Stimulated activated CD4-positive, alpha-beta T cell treated with anti-CD3 and anti-CD28 coated beads, Interleukin-15, amount 100 ng/mL, for 48 hours (primary cell): ENCODE measurements at regions not wholly inside any gene's neighbourhood (a gene's known extent, or its start where the extent isn't known, plus 50 kb on each side); places are given as distances from the start of the nearest gene placed in this dataset.
"Not testable (repeated sequence)": the region's sequence is repeated elsewhere in the genome, so short reads cannot be mapped to it uniquely, and the experiment has no call there.

Source experiments
- DNase-seq, 2 donors: peaks; one replicate each; pipeline ENCODE4 v3.0.0-alpha.2; 2020; ENCODE audit warnings: low read depth in 2 of 2

DNA sequence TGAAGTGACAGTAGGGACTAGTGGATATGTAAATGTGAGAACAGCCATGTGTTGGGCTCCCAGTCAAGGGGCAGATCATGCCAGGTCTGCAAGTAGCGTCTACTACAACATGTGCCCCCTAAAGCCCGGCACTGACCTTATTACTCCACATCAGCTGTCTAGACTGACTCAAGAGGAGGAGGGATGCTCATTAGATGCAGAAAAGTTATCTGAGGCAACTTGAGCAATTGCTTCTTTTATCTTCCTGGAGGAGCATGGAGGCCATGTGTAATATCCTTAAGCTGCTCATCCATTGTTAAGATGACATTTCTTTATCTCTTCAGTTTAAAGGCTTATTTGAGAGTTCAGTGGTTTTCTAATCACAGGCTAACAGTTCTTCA lies 404.7 kb upstream of the FLRT2 start:
- no peak for DNase-seq

DNA sequence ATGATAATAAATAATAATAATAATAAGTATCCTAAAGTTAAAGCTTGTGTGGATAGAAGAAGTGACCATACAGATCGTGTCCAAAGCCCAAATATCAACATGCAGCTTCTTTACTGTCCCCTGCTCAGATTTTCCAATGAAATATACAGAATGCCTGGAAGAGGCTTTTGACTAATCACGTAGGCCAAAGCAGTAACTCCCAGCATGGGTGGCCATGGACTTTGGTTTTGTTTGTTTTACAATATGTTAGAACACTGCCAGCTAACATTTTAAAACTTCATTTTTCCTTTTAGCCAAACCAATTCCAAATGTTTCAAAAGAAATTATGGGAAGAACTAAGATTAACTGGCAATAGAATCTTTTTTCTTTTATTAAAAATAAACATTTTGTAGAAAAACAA lies 400.0 kb upstream of the FLRT2 start:
- no peak for DNase-seq

DNA sequence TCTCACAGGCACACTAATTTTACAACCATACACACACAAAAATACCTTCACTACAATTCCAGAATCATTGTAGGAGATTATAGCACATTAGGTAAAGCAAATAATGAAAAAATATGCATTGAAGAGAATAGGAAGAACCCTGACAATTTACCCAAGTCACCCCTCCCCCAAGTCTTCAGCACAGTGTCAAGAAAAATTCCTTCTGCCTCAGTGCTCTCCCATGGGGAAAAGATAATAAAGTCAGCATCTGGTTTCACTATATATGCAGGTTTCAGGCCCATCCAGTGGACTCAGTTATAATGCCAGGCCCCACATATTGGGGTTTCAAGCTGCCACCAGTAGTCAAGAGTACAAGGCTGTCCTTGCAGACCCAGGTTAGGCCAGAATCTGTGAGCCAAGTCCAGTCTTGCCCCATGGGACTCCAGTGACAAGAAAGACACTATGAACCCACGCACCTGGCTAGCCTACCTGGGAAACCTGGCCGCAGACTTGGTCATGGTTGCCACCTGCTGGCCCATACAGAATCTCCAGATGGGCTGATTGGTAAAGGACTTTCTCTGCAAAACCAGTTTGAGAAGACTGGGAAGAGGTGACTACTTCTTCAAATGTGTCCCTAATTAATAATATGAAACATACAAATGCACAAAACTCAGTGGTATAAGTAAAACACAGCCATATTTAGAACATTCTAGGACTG lies 398.6 kb upstream of the FLRT2 start:
- no peak for DNase-seq

DNA sequence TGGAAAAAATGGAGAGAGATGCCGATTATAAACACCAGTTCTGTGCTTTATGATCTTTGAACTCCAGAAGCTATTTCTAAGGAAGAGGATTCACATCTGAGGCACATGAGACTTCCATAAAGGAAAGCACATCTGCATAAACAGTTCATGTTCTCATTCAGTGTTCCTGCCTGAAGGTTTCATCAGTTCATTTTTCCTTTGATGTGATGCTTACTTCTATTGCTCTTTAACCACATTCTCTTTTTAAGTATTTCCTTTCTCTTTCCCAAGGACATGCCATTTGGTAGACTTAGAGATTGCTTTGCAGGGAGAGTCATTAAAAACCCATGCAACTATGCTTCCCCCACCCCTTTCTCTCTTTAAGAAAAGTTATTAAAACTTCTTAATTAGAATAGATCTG lies 387.0 kb upstream of the FLRT2 start:
- DNase-seq: no peak

GRCh38 chr14:85146779-85147178 lies 383.2 kb upstream of the FLRT2 start:
- no peak for DNase-seq

DNA sequence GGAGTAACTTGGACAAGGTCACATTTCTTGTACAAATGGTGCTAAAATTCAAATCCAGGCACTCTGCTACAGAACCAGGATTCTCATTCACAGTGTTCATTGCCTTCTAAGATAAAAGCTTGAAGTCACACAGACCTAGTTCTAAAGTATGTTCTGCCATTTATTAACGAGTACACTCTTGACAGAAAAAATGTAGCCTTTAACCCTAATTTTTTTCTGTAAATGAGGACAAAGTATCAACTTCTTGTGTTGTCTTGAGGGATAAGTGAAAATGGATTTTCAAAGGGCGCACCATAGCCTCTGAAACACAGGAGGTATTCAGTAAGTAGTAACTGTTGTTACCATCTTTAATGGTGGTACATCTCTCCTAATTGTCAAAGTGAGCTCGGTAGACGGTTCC lies 379.8 kb upstream of the FLRT2 start:
- no peak for DNase-seq

DNA sequence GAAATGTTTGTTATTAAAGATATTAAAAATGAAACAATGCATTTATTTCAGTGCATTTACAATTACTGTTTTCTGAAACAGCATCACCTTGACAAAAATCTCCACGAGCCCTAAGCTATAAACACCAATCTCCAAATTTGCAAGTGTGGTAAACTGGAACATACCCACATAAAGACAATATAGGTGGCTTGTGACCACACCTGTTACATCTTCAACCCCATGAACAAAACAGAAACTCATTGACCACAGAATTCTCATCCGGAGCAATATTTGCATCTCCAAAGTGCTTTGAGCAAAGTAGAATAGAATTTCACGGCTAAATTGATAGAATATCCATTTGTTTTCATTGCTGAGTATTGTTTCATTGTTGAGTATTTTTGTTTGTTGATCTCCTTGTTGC lies 375.2 kb upstream of the FLRT2 start:
- no peak for DNase-seq

- no peak for DNase-seq
Measured at GRCh38 chr14:85156319-85156718, 373.6 kb upstream of the FLRT2 start.

DNA sequence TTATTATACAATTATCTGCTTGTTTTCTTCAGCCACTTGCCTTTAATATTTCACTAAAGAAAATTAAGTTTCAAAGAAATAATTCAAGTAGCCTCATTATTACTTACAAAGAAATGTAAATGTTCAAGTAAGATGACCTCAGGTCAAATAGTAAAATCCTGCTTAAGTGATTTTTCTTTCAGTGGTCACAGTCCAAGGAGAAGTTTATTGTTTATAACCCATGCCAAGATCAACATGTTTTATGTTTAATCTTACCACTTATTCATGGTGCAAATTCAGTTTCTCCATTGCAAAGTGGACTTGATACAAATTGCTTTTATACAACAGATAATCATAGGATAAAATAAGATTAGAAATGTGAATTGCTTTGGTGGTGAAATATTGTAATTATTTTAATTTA lies 370.2 kb upstream of the FLRT2 start:
- no peak for DNase-seq

GRCh38 chr14:85165094-85165493 lies 364.9 kb upstream of the FLRT2 start:
- DNase-seq: no peak

DNA sequence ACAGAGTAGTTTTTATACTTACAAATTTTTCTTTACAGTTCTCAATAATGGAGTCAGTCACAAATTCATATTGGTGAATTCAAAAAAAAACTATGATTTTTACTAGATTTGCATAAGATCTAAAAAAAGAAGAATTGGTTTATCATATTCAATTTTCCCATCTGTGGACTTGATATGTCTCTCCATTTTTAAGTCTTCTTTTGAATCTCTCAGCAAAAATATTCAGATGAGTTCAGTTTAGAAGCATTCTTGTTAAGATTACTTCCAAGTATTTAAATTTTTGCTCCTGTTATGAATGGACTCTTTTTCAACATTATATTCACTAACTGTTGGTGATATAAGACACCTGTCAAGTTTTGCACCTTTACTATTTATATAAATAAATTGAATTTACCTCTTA lies 360.6 kb upstream of the FLRT2 start:
- DNase-seq: no peak

DNA sequence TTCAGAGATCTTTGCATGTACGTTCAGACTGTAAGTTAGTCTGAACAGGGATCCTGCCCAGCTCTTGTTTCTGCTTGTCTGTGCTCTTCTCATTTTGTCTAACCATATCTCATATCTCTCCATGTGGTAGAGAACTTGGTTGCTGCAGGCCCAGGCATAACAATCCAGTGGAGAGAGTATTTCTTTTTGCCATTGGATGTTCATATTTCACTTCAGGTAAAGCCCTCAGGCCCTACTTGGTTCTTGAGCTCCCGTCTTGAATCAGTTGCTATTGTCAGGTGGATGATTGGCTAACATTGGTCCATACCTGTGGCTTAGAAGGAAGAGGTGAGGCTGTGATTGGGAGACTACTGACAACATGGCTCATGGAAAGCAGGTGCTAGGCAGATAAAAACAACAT lies 357.7 kb upstream of the FLRT2 start:
- DNase-seq: no peak

DNA sequence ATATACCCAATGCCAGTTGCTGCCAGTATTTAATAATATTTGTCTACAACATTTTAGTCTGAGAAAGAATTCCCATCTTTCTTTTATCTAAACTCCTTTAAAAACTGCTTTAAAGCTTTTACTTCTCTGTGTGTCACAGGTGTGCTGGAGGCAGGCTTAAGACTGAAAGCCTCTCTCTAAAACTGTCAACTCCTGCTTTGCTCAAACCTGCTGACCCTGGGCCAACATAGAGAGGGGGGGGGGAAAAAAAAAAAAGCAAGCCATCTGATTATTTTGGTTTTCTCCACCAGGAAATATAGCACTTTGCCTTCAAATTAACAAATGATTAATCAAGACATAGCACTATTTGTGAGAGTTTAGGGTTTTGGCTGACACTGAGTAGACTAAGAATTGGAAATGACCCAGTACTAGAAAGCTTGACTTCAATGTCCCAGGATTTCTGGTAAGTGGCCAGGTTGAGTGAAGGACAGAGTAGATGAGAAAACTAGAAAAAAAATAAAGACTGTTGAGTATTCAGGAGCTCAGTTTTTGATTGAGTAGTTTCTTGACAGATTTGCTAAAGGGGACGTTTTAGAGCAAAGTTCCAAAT lies 357.0 kb upstream of the FLRT2 start:
- no peak for DNase-seq

DNA sequence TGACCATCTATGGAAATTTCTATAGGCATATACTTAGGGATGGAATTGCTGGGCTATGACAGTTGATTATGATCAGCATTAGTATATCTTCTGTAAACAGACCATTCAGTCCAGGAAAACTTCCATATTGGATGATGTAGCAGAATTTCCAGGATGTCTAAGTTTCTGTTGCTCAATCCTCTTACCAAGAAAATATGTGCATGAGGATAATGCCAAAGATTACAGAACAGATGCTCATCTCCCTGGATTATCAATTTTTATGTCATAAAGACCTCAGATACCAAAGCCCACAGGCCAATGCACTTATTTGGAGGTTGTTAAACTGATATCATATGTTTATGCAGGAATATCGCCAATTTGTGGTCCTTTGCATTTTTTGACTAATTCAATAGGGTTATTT lies 354.4 kb upstream of the FLRT2 start:
- DNase-seq: no peak

DNA sequence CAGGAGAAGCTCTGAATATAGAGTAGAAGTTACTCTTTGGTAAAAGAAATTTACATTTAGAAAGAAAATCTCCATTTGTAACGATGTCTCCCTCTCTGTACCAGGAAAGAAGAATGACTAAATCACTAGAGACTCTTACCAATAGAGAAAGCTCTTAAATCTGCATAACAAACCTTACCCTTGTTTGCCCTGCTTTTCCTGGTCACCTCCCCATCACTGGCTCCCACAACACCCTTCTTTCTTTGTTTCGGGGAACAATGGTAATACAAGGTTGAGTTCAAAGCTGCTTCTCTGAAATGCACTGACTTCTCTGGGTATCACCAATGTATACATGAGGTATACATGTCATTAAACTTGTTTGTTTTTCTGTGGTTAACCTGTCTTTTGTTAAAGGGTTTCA lies 351.1 kb upstream of the FLRT2 start:
- DNase-seq: no peak

GRCh38 chr14:85180876-85181275 lies 349.1 kb upstream of the FLRT2 start:
- DNase-seq: no peak

- no peak for DNase-seq
Measured at GRCh38 chr14:85182282-85182681, 347.7 kb upstream of the FLRT2 start.

DNA sequence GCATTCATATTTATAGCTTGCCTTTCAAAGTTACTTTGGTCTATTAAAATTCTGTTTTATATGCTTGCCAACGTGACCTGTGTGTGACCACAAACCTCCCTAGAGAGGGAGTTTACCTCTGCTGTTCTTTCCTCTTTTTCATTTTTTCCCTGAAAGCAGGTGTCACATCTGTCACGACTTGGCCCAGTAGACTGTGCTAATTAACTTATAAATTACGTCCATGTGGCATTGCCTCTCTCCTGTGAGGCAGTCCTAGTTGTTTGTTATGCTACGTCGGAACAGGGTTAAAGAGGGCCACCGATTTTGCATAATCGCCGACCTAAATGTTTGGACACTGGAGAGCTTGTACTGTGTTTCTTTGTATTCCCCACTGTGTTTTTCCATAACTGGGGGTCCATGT lies 343.9 kb upstream of the FLRT2 start:
- no peak for DNase-seq

- DNase-seq: no peak
Measured at GRCh38 chr14:85187521-85187920, 342.4 kb upstream of the FLRT2 start.

DNA sequence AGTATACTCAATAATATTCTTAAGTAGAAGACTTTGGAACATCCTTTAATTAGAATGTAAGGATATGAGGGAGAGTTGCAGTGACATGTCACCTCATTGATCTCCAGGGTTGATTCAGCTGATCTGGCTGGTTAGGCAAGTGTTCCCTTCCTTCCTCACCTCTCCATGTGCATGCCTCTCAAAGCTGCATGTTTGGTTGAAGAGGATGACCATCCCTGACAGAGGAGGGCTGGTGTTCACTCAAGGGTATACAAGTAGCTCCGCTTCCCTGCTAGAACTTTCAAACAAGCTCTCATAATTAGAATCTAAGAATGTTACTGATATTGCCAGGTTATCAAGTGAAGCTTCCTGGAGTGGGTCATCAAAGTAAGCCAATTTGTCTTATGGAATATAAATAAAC lies 341.1 kb upstream of the FLRT2 start:
- DNase-seq: no peak

DNA sequence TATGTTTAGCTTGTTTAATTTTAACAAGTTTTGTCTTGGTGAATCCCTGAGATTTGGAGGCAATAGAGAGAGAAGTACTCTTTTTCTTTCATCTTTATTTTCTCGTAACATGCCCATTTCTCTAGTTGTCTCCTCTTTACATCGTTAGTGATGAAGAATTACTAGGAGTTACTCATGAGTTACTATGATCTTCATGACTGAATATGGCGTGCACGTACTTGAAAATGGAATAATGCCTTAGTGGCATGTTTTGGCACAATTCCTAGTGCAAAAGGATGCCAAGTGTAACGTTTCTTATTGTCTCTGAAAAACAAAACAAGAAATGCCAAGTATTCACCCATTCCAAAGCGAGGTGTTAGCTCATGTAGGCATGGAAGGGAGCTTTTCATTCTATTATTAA lies 340.7 kb upstream of the FLRT2 start:
- DNase-seq: not testable (repeated sequence)

- no peak for DNase-seq
Measured at GRCh38 chr14:85190251-85190650, 339.7 kb upstream of the FLRT2 start.

GRCh38 chr14:85191986-85192385 lies 338.0 kb upstream of the FLRT2 start:
- no peak for DNase-seq

GRCh38 chr14:85195872-85196477 lies 334.0 kb upstream of the FLRT2 start:
- no peak for DNase-seq
